D721Med (cell line): ENCODE measurements at regions not wholly inside any gene's neighbourhood (a gene's known extent, or its start where the extent isn't known, plus 50 kb on each side); places are given as distances from the start of the nearest gene placed in this dataset.

Source experiments
- DNase-seq: peaks from one replicate; pipeline ENCODE4 v3.0.0; 2011; ENCODE audit warnings: low spot score; ENCODE audit not compliant: insufficient read length
- FAIRE-seq: peaks from 2 replicates; lab custom pipeline; 2011; peaks lifted over from hg19 to GRCh38; lab: Jason Lieb, UNC
- TF ChIP-seq, protein P1 (sequence below): IDR thresholded peaks from 2 replicates; pipeline ENCODE4 v1.5.1; 2012; ENCODE audit warnings: mild to moderate bottlenecking, control low read depth; ENCODE audit not compliant: insufficient read depth; ENCODE audit errors: missing control alignments

DNA sequence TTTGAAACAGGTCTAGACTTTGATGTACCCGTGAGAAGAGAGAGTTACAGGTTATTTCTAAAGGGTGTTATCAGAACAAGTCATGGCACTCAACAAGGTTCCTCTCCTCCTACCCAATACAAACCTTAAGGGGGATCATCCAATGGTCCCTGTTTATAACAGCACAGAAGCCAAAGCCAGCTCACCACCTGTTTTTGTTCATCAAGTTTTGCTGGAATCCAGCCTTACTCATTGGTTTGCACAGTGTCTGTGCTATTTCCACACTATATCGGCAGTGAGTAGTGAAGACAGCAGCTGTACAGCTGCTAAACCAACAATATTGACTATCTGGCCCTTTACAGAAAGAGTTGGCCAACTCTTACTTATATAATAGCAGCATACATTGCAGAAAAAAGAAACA, 262.1 kb upstream of the STS start:
- FAIRE-seq (no peak), DNase-seq (no peak)
- TF ChIP-seq, protein P1, sequence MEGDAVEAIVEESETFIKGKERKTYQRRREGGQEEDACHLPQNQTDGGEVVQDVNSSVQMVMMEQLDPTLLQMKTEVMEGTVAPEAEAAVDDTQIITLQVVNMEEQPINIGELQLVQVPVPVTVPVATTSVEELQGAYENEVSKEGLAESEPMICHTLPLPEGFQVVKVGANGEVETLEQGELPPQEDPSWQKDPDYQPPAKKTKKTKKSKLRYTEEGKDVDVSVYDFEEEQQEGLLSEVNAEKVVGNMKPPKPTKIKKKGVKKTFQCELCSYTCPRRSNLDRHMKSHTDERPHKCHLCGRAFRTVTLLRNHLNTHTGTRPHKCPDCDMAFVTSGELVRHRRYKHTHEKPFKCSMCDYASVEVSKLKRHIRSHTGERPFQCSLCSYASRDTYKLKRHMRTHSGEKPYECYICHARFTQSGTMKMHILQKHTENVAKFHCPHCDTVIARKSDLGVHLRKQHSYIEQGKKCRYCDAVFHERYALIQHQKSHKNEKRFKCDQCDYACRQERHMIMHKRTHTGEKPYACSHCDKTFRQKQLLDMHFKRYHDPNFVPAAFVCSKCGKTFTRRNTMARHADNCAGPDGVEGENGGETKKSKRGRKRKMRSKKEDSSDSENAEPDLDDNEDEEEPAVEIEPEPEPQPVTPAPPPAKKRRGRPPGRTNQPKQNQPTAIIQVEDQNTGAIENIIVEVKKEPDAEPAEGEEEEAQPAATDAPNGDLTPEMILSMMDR: no peak

DNA sequence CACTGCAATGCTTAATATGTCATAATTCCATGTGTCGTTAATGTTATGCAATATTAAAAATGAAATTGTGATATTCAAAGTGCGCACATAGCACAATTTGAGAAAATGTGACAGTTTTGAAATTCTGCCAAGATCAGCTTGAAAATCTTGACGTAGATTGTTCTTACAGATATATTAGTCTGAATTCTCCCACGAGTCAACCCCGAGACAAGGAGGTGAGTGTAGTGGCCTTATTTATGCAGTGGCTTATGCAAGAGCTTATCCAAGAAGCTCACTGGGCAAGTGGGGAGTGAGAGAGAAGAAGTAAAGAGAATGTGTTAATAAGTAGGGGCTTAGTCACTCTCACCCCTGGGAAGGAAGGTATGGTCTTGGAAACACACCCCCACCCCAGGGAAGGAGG, 286.1 kb upstream of the STS start:
- DNase-seq (no peak), FAIRE-seq (no peak)
- TF ChIP-seq, protein P1: no peak

GRCh38 chrX:6857749-6858148, 289.8 kb upstream of the STS start:
- DNase-seq (no peak), FAIRE-seq (no peak)
- TF ChIP-seq, protein P1: no peak

- no peak for DNase-seq
- TF ChIP-seq, protein P1: no peak
- no peak for FAIRE-seq
Measured at GRCh38 chrX:6856471-6856870, 291.0 kb upstream of the STS start.

- FAIRE-seq (no peak), DNase-seq (no peak)
- TF ChIP-seq, protein P1: no peak
Measured at GRCh38 chrX:6852869-6853268, 294.6 kb upstream of the STS start.

DNA sequence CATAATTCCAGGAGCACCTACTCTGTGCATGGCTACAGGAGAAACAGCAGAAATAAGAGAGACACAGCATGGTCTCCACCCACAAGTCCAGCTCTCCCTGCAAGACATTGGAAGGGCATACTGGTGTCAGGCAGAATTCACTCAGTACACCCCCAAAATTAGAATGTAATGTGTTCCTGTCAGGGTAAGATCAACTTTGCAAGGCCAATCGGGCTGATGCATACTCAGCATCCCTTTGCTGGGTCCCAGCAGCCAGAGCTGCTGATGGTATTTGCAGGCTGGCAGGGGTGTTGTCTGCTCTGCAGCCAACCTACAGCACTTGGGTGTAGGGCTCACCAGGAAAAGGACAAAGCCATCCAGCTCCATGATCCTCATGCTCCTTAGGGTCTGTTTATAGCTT, 295.4 kb upstream of the STS start:
- FAIRE-seq (no peak), DNase-seq (no peak)
- TF ChIP-seq, protein P1: no peak

DNA sequence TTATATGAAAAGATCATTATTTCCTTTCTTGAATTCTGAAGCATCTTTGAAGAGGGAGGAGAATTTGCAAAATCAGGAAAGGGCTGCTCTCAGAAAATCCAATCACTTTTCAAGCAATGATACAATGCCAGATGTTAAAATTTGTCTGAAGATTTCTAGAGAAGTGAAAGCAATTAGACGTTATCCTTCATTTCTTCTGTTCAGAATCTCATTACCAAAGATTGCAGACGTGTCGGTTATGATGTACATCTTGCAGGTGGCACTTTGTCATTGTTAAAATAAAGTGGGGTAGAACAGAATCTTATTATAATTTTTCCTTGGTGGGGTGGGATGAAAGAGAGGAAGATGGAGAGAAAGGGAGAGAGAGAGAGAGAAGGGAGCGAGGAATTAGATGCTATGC, 296.4 kb upstream of the STS start:
- DNase-seq: no peak
- no peak for FAIRE-seq
- TF ChIP-seq, protein P1: no peak
